T-helper 9 cell (primary cell): ENCODE measurements at regions not wholly inside any gene's neighbourhood (a gene's known extent, or its start where the extent isn't known, plus 50 kb on each side); places are given as distances from the start of the nearest gene placed in this dataset.
"Not testable (repeated sequence)": the region's sequence is repeated elsewhere in the genome, so short reads cannot be mapped to it uniquely, and the experiment has no call there.

Experiments
- DNase-seq: peaks from one replicate; pipeline ENCODE4 v3.0.0-alpha.2; 2020

DNA sequence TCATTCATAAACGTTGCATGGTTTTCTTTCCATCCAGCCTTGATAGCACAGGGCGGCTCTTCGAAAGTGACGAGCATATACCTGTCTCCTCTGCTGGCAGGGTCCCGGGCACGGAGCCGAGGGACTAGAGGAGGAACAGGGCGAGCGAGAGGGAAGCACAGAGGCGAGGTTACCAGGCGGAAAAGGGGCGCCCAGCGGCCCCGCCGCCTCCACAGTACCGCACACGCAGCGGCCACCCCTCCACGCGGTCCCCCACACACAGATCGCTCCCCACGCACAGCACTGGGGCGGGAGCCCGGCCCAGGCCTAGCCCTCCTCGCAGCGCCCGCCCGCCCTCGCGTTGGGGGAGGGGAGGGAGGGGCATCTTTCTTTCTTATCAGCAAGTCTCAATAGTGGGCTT, 296.6 kb upstream of the DAB2 start:
- no peak for DNase-seq

DNA sequence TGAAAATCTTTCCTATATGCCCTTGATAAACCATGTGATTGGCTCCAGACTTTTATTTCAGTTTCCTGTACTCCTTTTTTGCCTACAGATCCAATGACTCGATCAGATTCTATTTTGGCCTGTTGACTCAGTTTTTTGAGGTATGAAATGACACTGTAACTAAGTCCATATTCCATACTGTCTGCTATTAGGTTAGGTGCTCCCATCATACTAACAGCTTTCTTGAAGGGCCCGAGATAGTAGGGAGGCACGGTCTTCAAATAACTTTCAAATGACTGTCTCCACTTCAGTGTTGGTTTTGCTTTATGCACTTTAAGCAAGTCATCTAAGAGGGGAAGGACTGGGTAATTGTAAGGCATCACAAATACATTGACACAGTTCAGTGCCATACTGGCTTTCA, 295.4 kb upstream of the DAB2 start:
- DNase-seq = no peak

DNA sequence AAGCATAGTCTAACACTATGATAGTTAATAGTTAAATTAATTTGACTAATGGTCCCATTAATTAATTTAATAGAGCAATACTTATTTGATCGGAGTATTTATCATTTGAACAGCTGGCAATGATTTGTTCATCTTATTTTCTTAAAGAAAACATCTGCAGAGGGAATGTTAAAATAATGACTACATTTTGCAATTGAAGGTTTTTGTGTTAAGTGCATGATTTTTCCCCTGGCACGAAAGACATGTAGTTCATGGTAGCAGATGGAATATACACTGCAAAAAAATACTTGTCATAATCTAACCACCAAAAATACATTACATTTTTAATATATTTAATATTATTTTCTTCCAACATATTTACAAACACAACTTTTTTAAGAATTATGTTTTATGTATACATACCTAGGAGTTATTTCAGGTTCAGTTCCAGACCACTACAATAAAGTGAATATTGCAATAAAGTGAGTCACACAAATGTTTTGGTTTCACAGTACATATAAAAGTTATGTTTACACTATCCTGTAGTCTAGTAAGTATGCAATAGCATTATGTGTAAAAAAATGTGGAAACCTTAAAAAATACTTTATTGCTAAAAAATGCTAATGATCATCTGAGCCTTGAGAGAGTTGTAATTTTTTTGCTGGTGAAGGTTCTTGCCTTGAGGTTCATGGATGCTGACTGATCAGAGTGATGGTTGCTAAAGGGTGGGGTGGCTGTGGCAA, 292.6 kb upstream of the DAB2 start:
- no peak for DNase-seq

DNA sequence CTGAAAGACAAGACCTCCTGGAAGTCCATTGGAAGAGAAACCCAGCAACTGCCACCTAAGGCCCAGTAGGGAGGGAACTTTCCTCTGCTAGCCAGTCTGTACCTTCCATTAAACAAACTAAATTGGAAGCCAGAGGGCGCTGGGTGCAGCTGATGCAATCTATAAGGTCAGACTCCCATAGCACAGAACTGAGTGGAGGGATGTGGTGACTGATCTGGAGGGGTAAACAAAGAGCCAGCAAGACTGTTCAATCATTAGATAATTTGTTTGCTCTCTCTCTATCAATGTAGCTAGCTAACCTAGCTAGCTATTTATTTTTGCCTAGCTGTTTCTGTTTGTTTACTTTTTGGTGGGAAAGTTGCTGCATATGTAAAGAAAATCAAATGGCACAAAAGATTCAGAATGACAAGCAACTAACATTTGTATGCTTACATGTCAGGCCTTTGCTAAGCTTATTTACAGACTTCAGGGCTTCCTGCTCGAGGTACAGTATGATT, 291.8 kb upstream of the DAB2 start:
- DNase-seq = no peak

DNA sequence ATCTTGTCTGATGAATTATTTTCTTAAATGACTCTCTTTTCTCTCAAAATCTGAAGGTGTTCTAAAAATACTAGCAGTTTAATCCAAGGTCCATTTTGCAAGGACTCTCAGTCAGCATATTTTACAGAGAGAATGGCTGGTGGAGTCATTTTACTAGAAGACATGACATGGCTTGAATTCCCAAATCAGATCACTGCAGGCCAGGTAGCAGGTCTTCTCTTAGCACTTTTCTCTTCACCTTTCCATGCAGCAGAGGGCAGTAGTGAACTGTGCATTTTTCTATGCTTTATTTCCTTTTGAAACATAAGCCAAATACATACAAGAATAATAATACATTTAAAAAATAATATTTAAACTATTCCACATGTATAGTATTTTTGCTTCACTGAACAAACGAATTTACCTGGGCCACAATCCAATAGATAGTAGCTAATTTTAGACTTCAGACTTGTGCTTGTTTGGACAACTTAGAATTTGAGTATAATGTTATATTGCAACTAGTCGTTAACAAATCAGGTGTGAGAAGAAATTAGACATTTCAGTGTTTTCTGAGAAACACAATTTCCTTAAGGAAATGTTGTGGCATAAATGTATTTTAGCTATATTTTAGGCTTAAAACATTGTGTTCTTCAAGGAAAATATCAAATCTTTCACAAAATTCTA, 289.4 kb upstream of the DAB2 start:
- peak; percentile 12 for DNase-seq

DNA sequence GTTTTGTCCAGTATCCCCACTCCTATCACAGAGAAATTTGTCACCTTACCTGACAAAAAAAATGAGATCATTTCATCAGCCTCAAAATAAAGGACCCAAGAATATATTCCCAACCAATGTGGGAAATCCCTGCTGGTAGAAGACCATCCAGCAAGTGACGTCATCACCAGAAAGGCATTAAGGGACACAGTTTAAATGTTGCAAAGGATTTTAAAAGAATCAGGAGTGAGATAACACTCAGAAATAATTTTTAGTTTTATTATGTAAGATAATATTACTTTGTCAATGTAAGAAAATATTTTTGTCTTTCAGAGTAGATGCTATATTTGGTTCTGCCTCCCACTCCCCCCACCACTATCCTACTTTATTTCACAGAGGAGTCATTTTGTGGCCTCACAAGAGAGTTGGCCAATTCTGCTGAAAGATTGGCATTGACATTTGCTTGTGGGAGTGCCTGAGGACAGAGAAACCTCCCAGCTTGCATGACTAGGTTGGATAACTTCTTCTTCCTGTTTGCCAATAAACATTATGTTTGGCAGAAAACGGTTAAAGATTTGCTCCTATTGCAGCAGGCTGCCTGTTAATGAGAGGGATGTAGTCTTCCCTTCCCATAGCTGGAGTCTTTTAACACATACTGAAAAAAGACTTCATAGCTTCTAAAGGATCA, 288.6 kb upstream of the DAB2 start:
- DNase-seq = no peak

DNA sequence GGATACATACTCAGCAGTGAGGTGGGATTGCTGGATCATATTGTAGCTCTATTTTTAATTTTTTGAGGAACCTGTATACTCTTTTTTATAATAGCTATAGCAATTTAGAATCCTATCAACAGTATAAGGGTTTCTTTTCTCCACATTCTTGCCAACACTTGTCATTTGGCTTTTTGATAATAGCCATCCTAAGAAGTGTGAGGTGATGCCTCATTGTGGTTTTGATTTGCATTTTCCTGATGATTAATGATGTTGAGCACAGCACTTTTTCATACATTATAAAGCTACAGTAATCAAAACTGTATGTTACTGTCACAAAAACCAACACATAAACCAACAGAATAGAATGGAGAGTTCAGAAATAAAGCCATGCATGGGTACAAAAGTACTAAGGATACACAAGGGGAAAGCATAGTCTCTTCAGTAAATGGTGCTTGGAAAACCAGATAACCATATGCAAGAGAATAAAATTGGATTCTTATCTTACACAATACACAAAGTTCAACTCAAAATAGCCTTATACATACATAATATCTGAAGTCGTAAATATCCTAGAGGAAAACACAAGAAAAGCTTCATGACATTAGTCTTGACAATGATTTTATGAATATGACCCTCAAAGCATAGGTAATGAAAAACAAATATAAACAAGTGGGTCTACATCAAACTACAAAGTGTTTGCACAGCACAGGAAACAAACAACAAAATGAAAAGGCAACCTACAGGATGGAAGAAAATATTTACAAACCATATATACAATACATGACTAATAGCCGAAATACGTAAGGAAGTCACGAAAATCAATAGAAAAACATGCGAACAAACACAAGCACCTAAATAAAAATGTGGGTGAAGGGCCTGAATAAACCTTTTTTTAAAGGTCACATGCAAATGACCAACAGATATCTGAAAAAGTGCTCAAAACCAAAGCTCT, 287.8 kb upstream of the DAB2 start:
- no peak for DNase-seq

DNA sequence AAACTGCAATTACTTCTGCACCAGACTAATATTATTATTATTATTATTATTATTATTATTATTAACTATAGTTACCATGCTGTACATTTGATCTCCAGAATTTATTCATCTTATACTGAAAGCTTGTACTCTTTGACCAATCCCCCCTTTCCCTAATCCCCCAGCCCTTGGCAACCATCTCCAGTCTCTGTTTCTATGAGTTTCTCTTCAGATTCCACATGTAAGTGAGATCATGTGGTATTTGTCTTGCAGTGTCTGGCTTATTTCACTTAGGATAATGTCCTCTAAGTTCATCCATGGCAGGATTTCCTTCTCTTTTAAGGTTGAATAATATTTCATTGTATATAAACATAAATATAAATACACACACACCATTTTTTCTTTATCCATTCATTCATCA, 287.0 kb upstream of the DAB2 start:
- DNase-seq = no peak

DNA sequence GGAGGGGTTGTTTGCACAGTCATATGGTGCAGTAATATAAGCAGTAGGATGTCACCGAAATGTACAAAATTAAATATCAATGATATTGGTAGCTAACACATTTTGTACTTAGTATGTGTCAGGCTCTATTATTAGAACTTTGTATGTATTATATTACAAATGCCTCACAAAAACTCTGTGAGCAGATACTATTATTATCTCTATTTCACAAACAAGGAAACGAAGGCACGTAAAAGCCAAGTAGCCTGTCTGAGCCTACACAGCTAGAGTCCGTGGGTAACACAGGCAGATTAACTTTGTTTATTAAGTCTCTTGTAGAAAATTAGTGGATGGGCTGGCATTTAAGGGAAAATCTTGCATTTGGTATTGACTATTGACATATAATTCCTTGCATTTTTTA, 284.3 kb upstream of the DAB2 start:
- DNase-seq = no peak

DNA sequence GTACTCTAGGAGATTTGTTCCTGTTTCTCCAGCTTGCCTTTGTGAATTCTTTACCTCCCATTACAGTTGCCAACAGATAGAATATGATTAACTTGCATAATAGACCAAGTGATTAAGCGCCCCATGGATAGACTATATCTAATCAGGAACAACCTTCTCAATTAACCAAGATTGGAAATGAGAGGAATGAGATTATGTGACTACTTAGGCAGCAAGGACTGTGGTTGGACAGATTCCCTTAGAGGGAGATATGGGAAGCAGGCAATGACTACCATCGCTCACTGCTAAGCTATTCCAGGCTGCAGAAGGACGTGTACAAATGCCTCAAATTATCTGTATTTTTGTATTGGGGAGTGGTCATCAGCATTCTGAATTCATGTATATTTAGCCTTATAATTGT, 278.1 kb upstream of the DAB2 start:
- no peak for DNase-seq

DNA sequence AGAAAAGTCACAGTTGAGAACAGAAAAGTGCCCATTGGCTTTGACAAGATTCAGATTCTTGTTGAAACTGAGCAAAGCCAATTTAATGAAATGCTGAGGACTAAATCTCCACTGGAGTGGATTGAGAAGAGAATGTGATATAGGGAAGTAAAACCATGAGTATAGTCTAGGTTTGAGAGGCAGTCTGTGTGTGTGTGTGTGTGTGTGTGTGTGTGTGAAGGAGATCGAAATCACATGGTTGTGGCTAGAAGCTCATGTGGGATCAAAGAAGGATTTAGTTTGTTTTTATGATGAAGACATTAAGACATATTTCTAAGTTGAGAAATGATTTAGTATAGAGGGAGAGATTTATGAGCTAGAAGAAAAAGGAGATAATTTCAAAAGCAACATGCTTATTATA, 275.7 kb upstream of the DAB2 start:
- DNase-seq = no peak

DNA sequence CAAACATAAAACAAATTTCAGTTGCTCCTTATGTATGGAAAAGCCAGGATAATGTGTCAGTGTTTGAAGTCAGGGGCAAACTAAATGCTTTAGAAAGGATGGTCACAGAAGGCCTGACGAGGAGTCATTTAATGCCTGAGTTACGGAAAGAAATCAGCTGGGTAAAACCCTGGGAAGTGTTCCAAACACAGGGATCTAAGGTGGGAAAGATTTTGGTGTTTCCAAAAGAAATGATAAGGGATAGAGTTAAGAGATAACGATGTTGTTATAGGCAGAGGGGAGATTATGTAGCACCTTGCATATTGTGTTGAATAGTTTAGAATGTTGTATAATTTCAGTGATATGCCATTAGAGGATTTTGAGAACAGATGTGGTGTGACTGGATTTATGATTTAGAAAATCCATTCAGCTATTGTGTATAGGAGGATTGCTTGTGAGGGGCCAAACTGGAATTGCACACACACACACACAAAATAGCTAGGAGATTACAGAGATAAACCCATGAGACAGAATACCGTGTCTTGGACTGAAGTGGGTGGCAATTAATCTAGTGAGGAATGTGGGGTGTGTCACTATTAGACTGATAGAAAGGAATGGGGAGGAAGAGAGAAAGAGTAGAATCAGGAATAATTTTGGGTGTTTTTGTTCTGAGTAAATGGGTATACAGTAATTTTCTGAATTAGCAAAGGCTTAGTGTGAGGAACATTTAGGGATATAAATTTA, 274.2 kb upstream of the DAB2 start:
- no peak for DNase-seq

DNA sequence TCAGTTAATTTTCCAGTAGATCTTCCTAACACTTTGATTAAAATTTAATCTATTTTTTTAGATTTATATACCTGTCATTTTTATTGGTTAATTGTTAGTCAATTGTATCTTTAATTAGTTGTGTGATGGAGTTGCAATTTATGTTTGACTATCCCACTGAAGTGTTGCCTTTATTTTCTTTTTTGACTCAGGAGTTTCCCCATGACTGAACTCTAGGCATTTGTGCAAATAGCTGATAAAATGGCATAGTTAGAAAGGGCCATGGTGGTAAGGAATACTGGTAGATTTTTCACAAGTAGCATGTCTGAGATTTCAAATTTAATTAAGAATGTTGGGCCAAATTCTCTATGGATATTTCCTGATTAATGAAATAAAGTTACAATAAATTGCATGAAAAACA, 273.1 kb upstream of the DAB2 start:
- DNase-seq = no peak

DNA sequence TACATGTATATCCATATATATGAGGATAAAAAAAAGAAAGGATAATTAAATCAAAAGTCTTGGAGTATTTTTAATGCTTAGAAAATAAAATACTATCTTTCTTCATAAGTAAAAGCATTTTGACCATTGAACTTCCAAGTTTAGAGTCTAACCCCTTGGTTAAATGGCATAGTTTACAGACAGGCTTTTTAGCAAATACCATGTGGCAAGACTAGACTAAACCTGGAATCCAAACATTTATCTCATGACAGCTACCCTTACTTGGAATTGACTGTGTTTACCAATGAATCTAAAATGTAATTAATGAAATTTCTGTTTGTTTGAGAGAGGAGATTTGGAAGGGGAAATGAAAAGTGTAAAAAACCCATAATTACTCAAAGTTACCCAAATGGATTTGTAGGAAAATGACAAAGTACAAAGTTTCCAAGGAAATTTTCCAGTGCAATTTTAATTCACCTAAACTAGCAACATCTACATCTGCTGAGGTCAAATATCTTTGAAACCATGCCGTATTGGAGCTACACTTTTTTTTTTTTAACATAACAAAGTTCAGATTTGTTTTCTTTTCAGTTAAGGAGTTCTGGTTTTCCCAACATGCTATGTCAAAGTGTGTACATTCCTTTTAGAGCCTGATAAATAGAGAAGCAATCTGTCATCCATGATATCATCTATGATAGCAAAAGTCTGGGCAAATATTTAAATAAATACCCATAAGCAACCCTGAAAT, 272.1 kb upstream of the DAB2 start:
- DNase-seq = no peak

DNA sequence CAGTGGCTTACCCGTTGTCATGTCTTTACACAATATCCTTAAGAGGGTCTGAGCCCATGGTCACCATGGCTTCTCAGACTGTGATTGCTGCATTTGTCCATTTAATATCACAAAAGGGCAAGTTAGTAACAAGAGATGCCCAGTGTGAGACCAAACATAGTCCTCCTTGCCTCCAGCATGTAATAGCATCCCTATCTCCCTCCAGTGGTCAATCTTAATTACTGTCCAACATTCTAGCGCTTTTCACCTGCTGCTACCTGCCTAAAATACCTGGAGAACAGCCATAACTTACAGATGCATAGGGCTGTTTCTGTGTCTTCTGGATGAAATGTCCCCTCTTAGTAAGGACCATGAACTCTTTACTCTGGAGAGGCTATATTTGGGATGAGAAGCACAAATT, 267.2 kb upstream of the DAB2 start:
- no peak for DNase-seq

DNA sequence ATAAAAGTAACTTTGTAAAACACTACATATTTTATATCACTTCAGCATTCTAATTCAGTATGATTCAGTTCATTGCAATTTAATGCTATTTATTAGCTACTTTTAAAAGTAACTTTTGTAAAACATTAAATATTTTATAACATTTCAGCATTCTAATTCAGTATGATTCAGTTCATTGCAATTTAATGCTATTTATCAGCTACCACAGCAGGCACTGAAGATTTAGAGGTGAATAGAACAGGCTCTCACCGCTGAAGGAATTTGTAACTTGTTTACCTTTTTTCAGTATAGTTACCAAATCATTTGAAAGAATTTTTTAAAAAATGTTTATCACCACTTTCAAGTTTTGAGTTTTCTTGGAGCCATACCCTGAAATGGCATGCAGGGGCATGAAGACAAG, 266.4 kb upstream of the DAB2 start:
- no peak for DNase-seq

DNA sequence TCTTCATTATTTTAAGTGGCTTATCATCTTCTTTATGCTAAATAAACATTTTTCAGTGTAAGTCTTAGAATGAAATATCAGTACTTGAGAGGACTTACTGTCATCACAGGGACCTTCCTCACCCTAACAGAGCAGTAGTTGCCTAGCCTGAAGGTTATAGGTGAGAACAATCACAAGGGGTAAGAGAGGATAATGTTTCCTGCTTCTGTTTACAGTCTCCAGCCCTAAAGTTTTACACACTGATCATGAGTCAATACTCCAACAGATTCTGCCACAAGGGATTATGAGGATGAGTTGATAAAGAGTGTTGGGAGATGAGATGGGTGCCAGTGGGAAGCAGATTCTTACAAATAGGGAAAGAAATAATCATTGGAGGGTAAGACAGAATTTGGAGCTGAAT, 265.1 kb upstream of the DAB2 start:
- no peak for DNase-seq

DNA sequence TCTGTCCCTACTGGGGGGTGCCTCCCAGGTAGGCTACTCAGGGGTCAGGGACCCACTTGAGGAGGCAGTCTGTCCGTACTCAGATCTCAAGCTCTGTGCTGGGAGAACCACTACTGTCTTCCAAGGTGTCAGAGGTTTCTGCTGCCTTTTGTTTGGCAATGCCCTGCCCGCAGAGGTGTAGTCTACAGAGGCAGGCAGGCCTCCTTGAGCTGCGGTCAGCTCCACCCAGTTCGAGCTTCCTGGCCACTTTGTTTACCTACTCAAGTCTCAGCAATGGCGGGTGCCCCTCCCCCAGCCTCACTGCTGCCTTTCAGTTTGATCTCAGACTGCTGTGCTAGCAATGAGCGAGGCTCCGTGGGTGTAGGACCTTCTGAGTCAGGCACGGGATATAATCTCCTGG, 263.1 kb upstream of the DAB2 start:
- DNase-seq = not testable (repeated sequence)

DNA sequence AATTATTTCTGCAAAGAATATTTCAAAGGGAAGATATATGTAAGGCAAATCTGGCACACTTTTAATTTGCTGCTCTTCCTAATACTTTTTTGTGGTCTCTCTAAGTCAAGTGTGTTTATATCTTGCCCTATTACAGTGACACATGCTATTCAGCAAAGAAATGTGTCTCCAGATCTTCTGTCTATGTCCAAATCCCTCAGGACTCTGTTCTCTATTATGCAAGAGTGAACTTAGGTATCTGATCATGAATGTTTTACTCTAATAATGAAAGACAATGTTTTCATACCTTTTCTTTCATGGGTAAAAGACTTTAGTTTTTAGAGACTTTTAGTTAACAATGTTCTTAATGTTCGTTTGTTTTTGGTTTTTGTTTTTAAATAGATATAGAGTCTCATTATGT, 255.4 kb upstream of the DAB2 start:
- no peak for DNase-seq

DNA sequence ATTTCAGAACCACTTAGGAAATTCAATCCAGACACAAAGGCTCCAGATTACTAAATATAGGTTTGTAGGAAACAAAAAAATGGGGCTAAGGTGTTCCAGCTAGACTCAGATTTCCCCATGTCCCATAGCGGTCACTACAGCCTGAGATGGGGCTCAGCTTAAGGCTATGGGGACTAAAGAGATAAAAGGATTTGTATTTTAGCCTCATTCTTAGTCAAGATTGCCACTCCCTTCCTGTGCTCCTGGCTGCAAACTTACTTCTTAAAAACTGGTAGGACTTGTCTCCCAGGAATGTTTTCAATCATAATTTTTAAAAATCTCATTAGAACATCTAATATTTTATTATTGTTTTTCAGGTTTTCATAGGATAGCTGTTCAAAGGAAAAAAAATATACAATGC, 253.8 kb upstream of the DAB2 start:
- DNase-seq = no peak

DNA sequence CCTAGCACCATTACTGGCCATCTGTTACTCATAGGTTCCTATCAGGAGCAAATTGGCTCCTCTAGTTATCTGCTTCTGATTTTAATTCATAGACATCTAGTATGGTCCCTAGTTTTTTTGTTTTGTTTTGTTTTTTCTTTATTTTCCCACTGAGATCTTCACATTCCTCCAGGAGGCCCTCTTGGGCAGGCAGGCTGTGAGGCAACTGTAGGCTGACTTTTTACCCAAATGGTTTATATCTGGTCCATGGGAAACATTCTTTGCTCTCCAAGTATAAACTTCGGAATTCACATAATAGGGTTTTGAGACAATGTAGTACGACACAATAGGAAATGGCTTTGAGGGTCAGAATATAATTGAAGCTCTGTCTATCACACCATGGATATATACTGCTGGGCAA, 250.9 kb upstream of the DAB2 start:
- DNase-seq = no peak
